ENCODE measurements at regions not wholly inside any gene's neighbourhood (a gene's known extent, or its start where the extent isn't known, plus 50 kb on each side); places are given as distances from the start of the nearest gene placed in this dataset.
"Not testable (repeated sequence)": the region's sequence is repeated elsewhere in the genome, so short reads cannot be mapped to it uniquely, and the experiment has no call there.

GRCh38 chr4:103272174-103272573, 74.0 kb upstream of the CENPE start:
- H3K4me3 ChIP-seq (ENCODE audit: low read depth, low read length), result no peak overlapping the region
- DNase-seq (ENCODE audit: low read depth), result no peak
- TF ChIP-seq POLR2A (IDR thresholded peaks at IDR 0.05; ENCODE audit: extremely low read depth, insufficient read length) (no peak), CTCF (IDR thresholded peaks at IDR 0.05; ENCODE audit: low read depth, low read length) (no peak), MAX (IDR thresholded peaks at IDR 0.05; ENCODE audit: low read depth, low read length) (no peak), MYC (IDR thresholded peaks at IDR 0.05; ENCODE audit: low read depth, low read length) (no peak)

DNA sequence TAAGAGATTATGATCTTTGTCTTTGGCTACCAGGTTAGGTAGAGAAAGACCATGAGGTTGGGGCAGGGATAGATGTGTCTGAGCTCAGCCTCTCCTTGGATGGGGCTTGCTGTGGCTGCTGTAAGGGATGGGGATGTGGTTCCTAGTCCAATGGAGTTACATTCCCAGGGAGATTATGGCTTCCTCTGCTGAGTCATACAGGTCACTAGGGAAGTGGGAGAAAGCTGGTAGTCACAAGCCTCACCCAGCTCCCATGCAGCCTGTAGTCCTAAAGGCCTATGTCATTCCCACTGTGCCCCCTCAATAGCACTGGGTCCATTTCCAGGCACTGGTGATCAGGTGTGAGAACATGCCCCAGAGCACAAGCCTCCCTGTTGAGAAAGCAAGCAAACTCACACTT, 70.6 kb upstream of the CENPE start:
- H3K4me3 ChIP-seq (ENCODE audit: low read depth, low read length), result no peak overlapping the region
- DNase-seq (ENCODE audit: low read depth), result no peak
- TF ChIP-seq POLR2A (IDR thresholded peaks at IDR 0.05; ENCODE audit: extremely low read depth, insufficient read length), result no peak
- TF ChIP-seq MAX (IDR thresholded peaks at IDR 0.05; ENCODE audit: low read depth, low read length), result no peak
- no peak for TF ChIP-seq CTCF (IDR thresholded peaks at IDR 0.05; ENCODE audit: low read depth, low read length)
- no peak for TF ChIP-seq MYC (IDR thresholded peaks at IDR 0.05; ENCODE audit: low read depth, low read length)

GRCh38 chr4:103264905-103265304, 66.8 kb upstream of the CENPE start:
- no peak for TF ChIP-seq POLR2A (IDR thresholded peaks at IDR 0.05; ENCODE audit: extremely low read depth, insufficient read length)
- no peak for TF ChIP-seq CTCF (IDR thresholded peaks at IDR 0.05; ENCODE audit: low read depth, low read length)
- TF ChIP-seq MAX (IDR thresholded peaks at IDR 0.05; ENCODE audit: low read depth, low read length), result no peak
- TF ChIP-seq MYC (IDR thresholded peaks at IDR 0.05; ENCODE audit: low read depth, low read length), result no peak
- no peak overlapping the region for H3K4me3 ChIP-seq (ENCODE audit: low read depth, low read length)
- DNase-seq (ENCODE audit: low read depth), result no peak

- not testable (repeated sequence) for H3K4me3 ChIP-seq (ENCODE audit: low read depth, low read length); DNase-seq (ENCODE audit: low read depth)
Observed at GRCh38 chr4:103256068-103256467, 57.9 kb upstream of the CENPE start.

Measured in NB4 (cell line).